Keratinocyte (primary cell): ENCODE measurements at regions not wholly inside any gene's neighbourhood (a gene's known extent, or its start where the extent isn't known, plus 50 kb on each side); places are given as distances from the start of the nearest gene placed in this dataset.

Experiments used
- DNase-seq: peaks from one replicate; pipeline ENCODE4 v3.0.0-alpha.2; 2011; ENCODE audit warnings: low read depth, missing footprints, low spot score
- FAIRE-seq: peaks from 2 replicates; lab custom pipeline; 2011; peaks lifted over from hg19 to GRCh38; lab: Jason Lieb, UNC
- H2AFZ ChIP-seq: 2 replicates; pipeline ENCODE4 v1.6.0; 2012; ENCODE audit warnings: low read length, control low read depth, inconsistent platforms; ENCODE audit not compliant: control insufficient read depth
- H3K27ac ChIP-seq: 2 replicates; pipeline ENCODE4 v1.5.1; 2011; ENCODE audit warnings: low read length; ENCODE audit not compliant: control insufficient read depth, insufficient read depth
- H3K27me3 ChIP-seq: 3 replicates; pipeline ENCODE4 v1.6.0; 2011; ENCODE audit warnings: low read length; ENCODE audit not compliant: control insufficient read depth, insufficient read depth; ENCODE audit errors: extremely low read depth
- H3K36me3 ChIP-seq, 2 experiments: 2 replicates in 1 of 2; 3 replicates in 1 of 2; pipeline ENCODE4 v1.5.1; 2011; ENCODE audit warnings: low read length in 2 of 2, mild to moderate bottlenecking in 1 of 2; ENCODE audit not compliant: control insufficient read depth in 2 of 2, insufficient read depth in 2 of 2; ENCODE audit errors: extremely low read depth in 1 of 2
- H3K4me1 ChIP-seq: 3 replicates; pipeline ENCODE4 v1.5.1; 2011; ENCODE audit warnings: low read length; ENCODE audit not compliant: control insufficient read depth, insufficient read depth; ENCODE audit errors: extremely low read depth
- H3K4me2 ChIP-seq: 3 replicates; pipeline ENCODE4 v1.6.0; 2011; ENCODE audit warnings: low read depth, low read length; ENCODE audit not compliant: control insufficient read depth, insufficient read depth; ENCODE audit errors: extremely low read depth
- H3K4me3 ChIP-seq, 3 experiments: fragments of 200-600 bp in 1 of 3; sonication (generic) in 1 of 3; 2 replicates in 2 of 3; 3 replicates in 1 of 3; pipeline ENCODE4 v1.5.1; 2011 to 2016; ENCODE audit warnings: low read length in 3 of 3, mild to moderate bottlenecking in 3 of 3, control low read depth in 2 of 3, inconsistent platforms in 1 of 3, low read depth in 1 of 3, mixed read lengths in 1 of 3, mixed run types in 1 of 3, moderate library complexity in 1 of 3; ENCODE audit not compliant: control insufficient read depth in 2 of 3, insufficient read depth in 2 of 3; ENCODE audit errors: extremely low read depth in 1 of 3
- H3K79me2 ChIP-seq: 2 replicates; pipeline ENCODE4 v1.6.0; 2012; ENCODE audit warnings: low read length; ENCODE audit not compliant: control insufficient read depth, insufficient read depth
- H3K9ac ChIP-seq: 3 replicates; pipeline ENCODE4 v1.6.0; 2011; ENCODE audit warnings: low read length; ENCODE audit not compliant: control insufficient read depth, insufficient read depth; ENCODE audit errors: extremely low read depth
- H3K9me1 ChIP-seq: 3 replicates; pipeline ENCODE4 v1.6.0; 2011; ENCODE audit warnings: low read length; ENCODE audit not compliant: control insufficient read depth, insufficient read depth; ENCODE audit errors: extremely low read depth
- H3K9me3 ChIP-seq: 2 replicates; pipeline ENCODE4 v1.5.1; 2012; ENCODE audit warnings: low read depth, low read length; ENCODE audit not compliant: control insufficient read depth
- H4K20me1 ChIP-seq: 3 replicates; pipeline ENCODE4 v1.6.0; 2011; ENCODE audit warnings: low read length; ENCODE audit not compliant: control insufficient read depth, insufficient read depth; ENCODE audit errors: extremely low read depth
- EZH2 ChIP-seq: IDR thresholded peaks from one replicate; pipeline ENCODE4 v1.6.1; 2012; ENCODE audit warnings: inconsistent platforms, mild to moderate bottlenecking, low read length, moderate library complexity
- dilution Hi-C: fragments of 300-500 bp; cut with MboI; formaldehyde crosslinking; loops from one replicate; pipeline ENCODE4 v1.7.0; 2020; ENCODE audit warnings: low sequenced_read_pairs; ENCODE audit not compliant: extremely low pct_ligation_motif_present
- TF ChIP-seq, protein P1 (sequence below), 3 experiments: IDR thresholded peaks in 1 of 3; conservative IDR thresholded peaks in 1 of 3; optimal IDR thresholded peaks in 1 of 3; 2 replicates in 2 of 3; 3 replicates in 1 of 3; pipeline versions ENCODE3 to v1.5.1; 2011; ENCODE audit warnings: low read length in 3 of 3, mild to moderate bottlenecking in 3 of 3, moderate library complexity in 2 of 3, control low read depth in 1 of 3, inconsistent platforms in 1 of 3; ENCODE audit not compliant: insufficient read depth in 2 of 3; ENCODE audit errors: extremely low read depth in 1 of 3

DNA sequence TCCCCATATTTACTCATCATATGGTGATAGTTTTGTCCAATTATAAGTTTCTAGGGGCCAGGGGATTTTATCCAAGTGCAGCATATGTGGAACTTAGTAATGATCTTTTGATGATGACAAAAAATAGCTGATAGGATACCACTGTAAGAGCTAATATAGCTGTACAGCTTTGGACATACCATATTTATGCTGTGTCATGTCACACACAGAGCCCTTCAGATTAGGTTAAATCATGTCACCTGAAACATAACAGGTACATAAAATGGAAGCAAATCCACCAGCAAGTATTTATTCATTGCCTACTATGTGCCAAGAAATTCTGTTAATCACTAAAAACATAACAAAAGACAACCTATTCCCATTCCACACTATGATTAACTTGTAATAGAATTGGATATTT is 82.8 kb upstream of the IPO9 start:
- Histone ChIP-seq H3K9me1 (peaks cover 2% of the 10 kb centered on the region), H3K27ac (no peak overlapping the region), H2AFZ (no peak overlapping the region), H3K9me3 (no peaks in the 10 kb centered on the region), H3K36me3 (peaks cover 6 to 30% of the 10 kb centered on the region in 2 experiments), H3K9ac (no peak overlapping the region), H3K4me3 (no peak overlapping the region), H3K27me3 (no peaks in the 10 kb centered on the region), H3K79me2 (peaks cover 92% of the 10 kb centered on the region), H3K4me1 (peaks cover 53% of the 10 kb centered on the region), H4K20me1 (no peaks in the 10 kb centered on the region), H3K4me2 (no peak overlapping the region)
- DNase-seq (no peak), FAIRE-seq (no peak)
- TF ChIP-seq, protein P1, sequence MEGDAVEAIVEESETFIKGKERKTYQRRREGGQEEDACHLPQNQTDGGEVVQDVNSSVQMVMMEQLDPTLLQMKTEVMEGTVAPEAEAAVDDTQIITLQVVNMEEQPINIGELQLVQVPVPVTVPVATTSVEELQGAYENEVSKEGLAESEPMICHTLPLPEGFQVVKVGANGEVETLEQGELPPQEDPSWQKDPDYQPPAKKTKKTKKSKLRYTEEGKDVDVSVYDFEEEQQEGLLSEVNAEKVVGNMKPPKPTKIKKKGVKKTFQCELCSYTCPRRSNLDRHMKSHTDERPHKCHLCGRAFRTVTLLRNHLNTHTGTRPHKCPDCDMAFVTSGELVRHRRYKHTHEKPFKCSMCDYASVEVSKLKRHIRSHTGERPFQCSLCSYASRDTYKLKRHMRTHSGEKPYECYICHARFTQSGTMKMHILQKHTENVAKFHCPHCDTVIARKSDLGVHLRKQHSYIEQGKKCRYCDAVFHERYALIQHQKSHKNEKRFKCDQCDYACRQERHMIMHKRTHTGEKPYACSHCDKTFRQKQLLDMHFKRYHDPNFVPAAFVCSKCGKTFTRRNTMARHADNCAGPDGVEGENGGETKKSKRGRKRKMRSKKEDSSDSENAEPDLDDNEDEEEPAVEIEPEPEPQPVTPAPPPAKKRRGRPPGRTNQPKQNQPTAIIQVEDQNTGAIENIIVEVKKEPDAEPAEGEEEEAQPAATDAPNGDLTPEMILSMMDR (optimal IDR thresholded peaks at IDR 0.05 in 1 of 3, IDR thresholded peaks at IDR 0.05 in 1 of 3, conservative IDR thresholded peaks at IDR 0.05 in 1 of 3; ENCODE audit: extremely low read depth in 1 of 3, insufficient read depth in 2 of 3, low read length in 3 of 3): no peak
- TF ChIP-seq EZH2: no peak
- dilution Hi-C loops: no loop called here

DNA sequence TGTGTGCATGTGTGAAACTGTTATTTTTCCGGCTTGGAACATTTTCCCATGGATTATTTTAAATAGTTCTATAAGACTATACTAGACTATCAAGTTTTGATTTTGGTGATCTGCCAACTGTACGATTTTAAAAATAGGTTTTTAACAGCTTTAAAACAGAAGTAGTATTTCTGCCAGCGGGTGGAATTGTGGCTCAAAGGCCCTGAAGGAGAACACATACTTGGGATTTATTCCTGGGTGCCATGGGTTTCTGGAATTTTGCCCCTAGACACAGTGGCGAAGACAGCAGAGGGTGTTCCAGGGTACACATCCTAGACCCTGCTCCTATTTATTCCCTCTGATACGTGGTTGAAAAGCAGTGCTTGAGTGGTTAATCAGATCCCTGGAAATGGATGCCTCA is 81.7 kb upstream of the IPO9 start:
- TF ChIP-seq, protein P1 (optimal IDR thresholded peaks at IDR 0.05 in 1 of 3, IDR thresholded peaks at IDR 0.05 in 1 of 3, conservative IDR thresholded peaks at IDR 0.05 in 1 of 3; ENCODE audit: extremely low read depth in 1 of 3, insufficient read depth in 2 of 3, low read length in 3 of 3): no peak
- TF ChIP-seq EZH2: no peak
- H4K20me1 ChIP-seq: no peaks in the 10 kb centered on the region
- H3K4me2 ChIP-seq: no peak overlapping the region
- no peak for DNase-seq
- no peak overlapping the region for H2AFZ ChIP-seq
- H3K9me1 ChIP-seq: no peaks in the 10 kb centered on the region
- peaks cover 90% of the 10 kb centered on the region for H3K79me2 ChIP-seq
- no peak overlapping the region for H3K4me3 ChIP-seq
- H3K9ac ChIP-seq: no peak overlapping the region
- H3K4me1 ChIP-seq: peaks cover 53% of the 10 kb centered on the region
- no peak overlapping the region for H3K27ac ChIP-seq
- no peaks in the 10 kb centered on the region for H3K9me3 ChIP-seq
- no peaks in the 10 kb centered on the region for H3K27me3 ChIP-seq
- dilution Hi-C loops: no loop called here
- peaks cover 6 to 25% of the 10 kb centered on the region in 2 experiments for H3K36me3 ChIP-seq
- FAIRE-seq: no peak
